Heart left ventricle (tissue), 16 donors: ENCODE measurements at regions not wholly inside any gene's neighbourhood (a gene's known extent, or its start where the extent isn't known, plus 50 kb on each side); places are given as distances from the start of the nearest gene placed in this dataset.

Experiments used
- ATAC-seq, 4 donors: fragments of 200-7000 bp; cut with Tn5 transposase; one replicate each; pipeline ENCODE4 v1.9.1; 2020 to 2022; ENCODE audit warnings: moderate library complexity in 4 of 4, mild to moderate bottlenecking in 3 of 4, moderate number of reproducible peaks in 1 of 4
- DNase-seq, 5 donors: peaks; one replicate each; pipeline ENCODE4 v3.0.0-alpha.2; 2020
- H3K27ac ChIP-seq, 12 donors: fragments of 200-600 bp; sonication (generic) in 4 of 12; one replicate each; pipeline versions ENCODE4 v1.5.0 to v1.8.0; 2016 to 2022; ENCODE audit warnings: mild to moderate bottlenecking in 2 of 12
- H3K27me3 ChIP-seq, 9 donors: fragments of 200-600 bp; sonication (generic) in 2 of 9; one replicate each; pipeline versions ENCODE4 v1.5.1 to v1.8.0; 2016 to 2022; ENCODE audit warnings: mild to moderate bottlenecking in 3 of 9
- H3K36me3 ChIP-seq, 9 donors: fragments of 200-600 bp; sonication (generic) in 2 of 9; one replicate each; pipeline versions ENCODE4 v1.5.0 to v1.8.0; 2018 to 2022; ENCODE audit warnings: mild to moderate bottlenecking in 2 of 9
- H3K4me1 ChIP-seq, 12 donors: fragments of 200-600 bp; sonication (generic) in 4 of 12; one replicate each; pipeline versions ENCODE4 v1.5.0 to v1.8.0; 2016 to 2022; ENCODE audit warnings: mild to moderate bottlenecking in 3 of 12
- H3K4me3 ChIP-seq, 12 donors: fragments of 200-600 bp; sonication (generic) in 4 of 12; one replicate each; pipeline versions ENCODE4 v1.5.0 to v1.8.0; 2017 to 2022; ENCODE audit warnings: mild to moderate bottlenecking in 9 of 12, moderate library complexity in 4 of 12
- H3K9me3 ChIP-seq, 12 donors: fragments of 200-600 bp; sonication (generic) in 4 of 12; one replicate each; pipeline versions ENCODE4 v1.5.0 to v1.8.0; 2016 to 2022; ENCODE audit warnings: mild to moderate bottlenecking in 1 of 12
- POLR2A ChIP-seq, 2 donors: fragments of 450-650 bp; IDR thresholded peaks; one replicate each; pipeline ENCODE4 v1.6.1; 2017; ENCODE audit warnings: antibody characterized with exemption in 2 of 2, mild to moderate bottlenecking in 2 of 2, moderate library complexity in 2 of 2
- WGBS, 4 donors: extraction: QIAGEN DNeasy Blood & Tissue Kit in 2 of 4; methylation state at CpG; one replicate each; pipeline versions ENCODE4 v1.1.5 to v1.1.7; 2013 to 2018; 5-methylcytosine and 5-hydroxymethylcytosine counted together
- intact Hi-C, 10 donors: fragments of 100-400 bp; cut with DNase I; formaldehyde crosslinking; loops; one replicate each; pipeline versions ENCODE4 v1.11.1 to v1.14.2; 2022
- TF ChIP-seq, protein P1 (sequence below), 12 donors: fragments of 200-600 bp; sonication (generic) in 4 of 12; IDR thresholded peaks; one replicate each; pipeline versions ENCODE4 v1.5.0 to v1.8.0; 2018 to 2022; ENCODE audit warnings: antibody characterized with exemption in 12 of 12, mild to moderate bottlenecking in 5 of 12
- donor health status: ischemic (EF 13 %, LVEDD 7.1; RV severe dilation, severe dysfunction).
- donor health status: healthy with polysubstance abuse.
- donor health status: DM: no; HTN: yes; CAD: no.
- donor health status: DM: no; HTN: no; CAD: no.
- donor health status: ischemic (EF 25% LVEDD 6.9; RV normal size, moderate dysfunction).
- donor health status: ischemic (EF 25% LVEDD 5.7; RV mildly dilated, moderate dysfunction).
- donor health status: healthy.
- donor health status: DM: yes; HTN: yes; CAD: no.
- donor health status: ischemic (EF 35%, LVEDD 5.7; RV mildly dilated, moderate dysfunction).
- donor health status: nonischemic (EF 11% LVEDD 7.7; RV severe dilation, severe dysfunction).
- donor health status: DM: yes; HTN: yes; CAD: no.
- donor health status: PGD.
- donor health status: ischemic (EF 29% LVEDD 5.4; RV normal size, mild dysfunction).
- donor health status: nonischemic (EF 23%, LVEDD 6.1; RV moderate dilation, normal function).

DNA sequence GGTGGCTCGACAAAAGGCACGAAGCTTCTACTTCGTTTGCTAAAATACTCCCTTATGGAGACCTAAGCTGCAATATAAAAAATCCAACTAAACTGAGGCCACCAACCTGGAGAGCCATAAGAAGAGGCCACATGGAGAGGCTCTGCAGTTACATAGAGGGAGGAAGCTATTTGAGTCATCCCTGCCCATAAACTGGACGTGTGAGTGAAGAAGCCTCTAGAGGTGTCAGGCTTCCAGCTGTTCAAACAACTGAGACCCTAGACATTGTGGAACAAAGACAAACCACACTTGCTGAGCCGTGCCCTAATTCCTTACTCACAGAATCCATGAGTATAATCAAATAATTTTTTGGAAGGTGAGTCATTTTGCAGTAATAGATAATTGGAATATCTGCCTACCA, 50.2 kb upstream of the GMNC start:
- TF ChIP-seq, protein P1, sequence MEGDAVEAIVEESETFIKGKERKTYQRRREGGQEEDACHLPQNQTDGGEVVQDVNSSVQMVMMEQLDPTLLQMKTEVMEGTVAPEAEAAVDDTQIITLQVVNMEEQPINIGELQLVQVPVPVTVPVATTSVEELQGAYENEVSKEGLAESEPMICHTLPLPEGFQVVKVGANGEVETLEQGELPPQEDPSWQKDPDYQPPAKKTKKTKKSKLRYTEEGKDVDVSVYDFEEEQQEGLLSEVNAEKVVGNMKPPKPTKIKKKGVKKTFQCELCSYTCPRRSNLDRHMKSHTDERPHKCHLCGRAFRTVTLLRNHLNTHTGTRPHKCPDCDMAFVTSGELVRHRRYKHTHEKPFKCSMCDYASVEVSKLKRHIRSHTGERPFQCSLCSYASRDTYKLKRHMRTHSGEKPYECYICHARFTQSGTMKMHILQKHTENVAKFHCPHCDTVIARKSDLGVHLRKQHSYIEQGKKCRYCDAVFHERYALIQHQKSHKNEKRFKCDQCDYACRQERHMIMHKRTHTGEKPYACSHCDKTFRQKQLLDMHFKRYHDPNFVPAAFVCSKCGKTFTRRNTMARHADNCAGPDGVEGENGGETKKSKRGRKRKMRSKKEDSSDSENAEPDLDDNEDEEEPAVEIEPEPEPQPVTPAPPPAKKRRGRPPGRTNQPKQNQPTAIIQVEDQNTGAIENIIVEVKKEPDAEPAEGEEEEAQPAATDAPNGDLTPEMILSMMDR (IDR thresholded peaks at IDR 0.05), result no peak
- no peak for TF ChIP-seq POLR2A (IDR thresholded peaks at IDR 0.05)
- no peaks in the 10 kb centered on the region for H3K36me3 ChIP-seq
- H3K9me3 ChIP-seq, result no peaks in the 10 kb centered on the region
- H3K27ac ChIP-seq, result no peak overlapping the region
- no peaks in the 10 kb centered on the region for H3K27me3 ChIP-seq
- DNase-seq (no peak), ATAC-seq (no peak)
- H3K4me1 ChIP-seq, result no peaks in the 10 kb centered on the region
- 61 to 70% (median 66%) methylated on average over 5 of the region's 5 CpGs for WGBS, 4 donors
- intact Hi-C loops, result no loop called here
- no peak overlapping the region for H3K4me3 ChIP-seq
